Right renal cortex interstitium (tissue), 3 donors: ENCODE measurements at regions not wholly inside any gene's neighbourhood (a gene's known extent, or its start where the extent isn't known, plus 50 kb on each side); places are given as distances from the start of the nearest gene placed in this dataset.

Experiments
- DNase-seq, 3 donors: peaks; one replicate each; pipeline ENCODE4 v3.0.0-alpha.2; 2013; ENCODE audit warnings: low read depth in 3 of 3, low spot score in 2 of 3

DNA sequence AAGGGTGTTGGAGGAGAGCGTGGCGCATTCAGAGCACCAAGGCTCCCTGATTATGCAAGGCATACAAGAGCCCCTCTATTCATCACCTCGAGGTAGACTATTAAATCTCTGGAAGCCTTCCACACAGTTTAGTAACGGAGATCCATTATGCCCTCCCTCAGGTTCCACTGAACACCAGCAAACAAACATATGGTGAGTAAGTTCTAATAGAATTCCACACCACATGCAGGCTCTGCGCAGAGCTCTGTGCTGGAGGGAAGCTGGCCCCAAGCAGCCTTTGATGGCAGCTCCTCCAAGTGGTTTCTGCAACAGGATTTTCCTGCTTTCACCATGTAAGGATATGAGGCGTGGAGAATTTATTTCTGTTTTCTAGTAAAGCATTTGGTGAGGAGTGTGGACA, 238.6 kb downstream of the C1D start:
- no peak for DNase-seq

- DNase-seq = no peak
These were observed 237.3 kb downstream of the C1D start for GRCh38 chr2:67825476-67825875.

DNA sequence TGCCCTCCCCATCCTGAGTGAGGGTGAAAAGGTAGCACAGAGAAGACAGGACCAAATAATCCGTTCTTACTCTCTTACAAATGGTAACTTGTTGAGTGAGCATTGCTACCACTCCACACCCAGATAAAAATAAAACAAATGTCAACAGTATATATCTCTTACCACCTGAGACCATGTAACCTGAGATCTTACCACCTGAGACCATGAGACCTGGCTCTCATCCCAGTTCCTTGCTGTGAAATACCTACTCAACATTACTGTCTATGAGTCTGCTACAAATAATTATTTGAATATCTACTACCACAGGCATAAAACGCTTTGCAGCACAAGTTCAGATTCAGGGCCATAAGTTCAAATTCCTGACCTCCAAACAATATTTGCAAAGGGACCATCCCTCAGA, 234.7 kb downstream of the C1D start:
- DNase-seq = no peak

DNA sequence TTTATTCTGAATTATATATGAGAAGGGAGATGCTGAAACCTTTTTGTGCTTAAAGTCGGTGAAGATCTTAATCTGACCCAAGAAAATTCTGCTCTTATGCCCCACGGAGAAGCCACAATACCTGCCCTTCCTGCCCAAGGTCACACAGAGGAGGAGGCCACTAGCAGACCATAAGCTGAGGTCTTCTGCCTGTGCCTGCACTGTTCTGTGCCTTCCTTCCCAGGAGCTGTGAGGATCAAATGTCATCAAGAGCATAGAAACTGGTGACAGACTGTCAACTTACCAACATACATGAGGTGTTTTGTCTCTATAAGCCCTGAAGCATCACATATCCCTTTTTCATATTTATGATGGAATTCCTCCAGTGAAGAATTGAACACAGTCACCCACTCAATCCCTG, 233.3 kb downstream of the C1D start:
- no peak for DNase-seq

- DNase-seq = no peak
These were observed 229.2 kb downstream of the C1D start for GRCh38 chr2:67833632-67834031.

DNA sequence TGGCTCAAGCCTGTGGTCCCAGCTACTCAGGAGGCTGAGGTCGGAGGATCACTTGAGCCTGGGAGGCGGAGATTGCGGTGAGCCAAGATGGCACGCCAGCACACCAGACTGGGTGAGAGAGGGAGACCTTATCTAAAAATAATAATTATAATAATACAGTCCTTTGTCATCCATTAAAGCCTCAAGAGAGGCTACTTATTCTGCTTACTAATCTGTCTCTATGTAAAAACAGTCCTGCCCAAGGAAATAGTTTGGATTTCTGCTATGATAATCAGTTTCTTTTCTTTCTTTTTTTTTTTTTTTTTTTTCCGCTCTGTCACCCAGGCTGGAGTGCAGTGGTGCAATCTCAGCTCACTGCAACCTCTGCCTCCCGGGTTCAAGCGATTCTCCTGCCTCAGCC, 228.3 kb downstream of the C1D start:
- no peak for DNase-seq

DNA sequence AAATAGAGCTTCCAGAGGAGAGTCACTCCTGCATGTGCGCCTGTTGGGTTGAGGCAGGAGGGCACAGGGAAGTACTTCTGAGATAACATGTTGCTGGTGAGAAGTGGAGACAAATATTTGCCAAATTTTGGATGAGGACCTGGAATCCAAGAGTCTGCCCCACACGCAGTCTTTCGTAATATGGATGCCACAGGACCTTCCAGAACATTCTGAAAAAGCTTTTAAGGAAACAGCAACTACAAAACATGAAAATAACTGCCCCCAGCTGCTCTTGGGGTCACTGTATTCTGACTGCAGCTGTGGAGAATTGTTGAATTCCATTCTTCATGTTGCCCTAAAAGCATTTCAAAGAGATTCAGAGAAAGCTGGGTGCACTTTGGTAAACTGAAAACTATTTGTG, 227.5 kb downstream of the C1D start:
- DNase-seq = no peak

DNA sequence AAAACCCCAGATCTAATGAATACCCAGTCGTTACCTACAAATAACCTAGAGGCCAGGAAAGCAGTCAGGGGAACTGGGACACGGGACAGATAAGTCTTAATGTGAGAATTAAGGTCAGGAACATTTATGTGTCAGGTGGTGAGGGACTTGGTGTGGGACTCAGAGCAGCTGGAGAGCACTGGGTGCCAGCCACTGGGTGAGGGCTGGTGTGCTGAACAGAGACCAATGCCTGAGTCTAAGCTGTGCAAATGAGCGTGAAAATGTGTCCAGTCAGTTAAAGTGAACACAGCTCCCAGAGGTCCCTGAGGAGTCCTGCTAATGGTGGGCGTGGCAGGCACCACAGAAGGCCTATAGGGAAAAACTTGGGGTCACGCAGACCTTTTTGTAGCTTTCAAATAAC, 225.9 kb downstream of the C1D start:
- no peak for DNase-seq

- DNase-seq = no peak
These were observed 224.6 kb downstream of the C1D start for GRCh38 chr2:67838205-67838604.

DNA sequence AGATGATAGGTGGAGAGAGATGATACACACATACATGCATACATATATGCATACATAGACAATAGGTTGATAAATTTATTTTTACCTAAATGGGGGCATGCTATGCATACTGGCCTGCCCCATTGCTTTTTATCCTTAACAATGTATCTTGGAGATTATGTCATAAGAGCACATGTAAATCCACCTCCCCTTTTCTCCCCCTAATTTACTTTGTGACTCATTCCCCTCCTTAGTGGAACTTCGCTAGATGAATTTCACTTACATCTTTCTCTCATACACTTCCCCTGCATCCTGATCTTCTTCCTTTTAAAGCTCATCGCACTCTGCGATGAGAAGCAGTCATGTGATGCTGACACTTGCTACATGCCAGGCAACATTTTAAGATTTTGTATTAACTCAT, 223.6 kb downstream of the C1D start:
- DNase-seq = no peak

- DNase-seq = no peak
These were observed 223.1 kb downstream of the C1D start for GRCh38 chr2:67839668-67840067.

- DNase-seq = peak in 1 of 3 donors; percentile 63
These were observed 222.2 kb downstream of the C1D start for GRCh38 chr2:67840460-67841068.

- DNase-seq = no peak
These were observed 221.1 kb downstream of the C1D start for GRCh38 chr2:67841711-67842110.

DNA sequence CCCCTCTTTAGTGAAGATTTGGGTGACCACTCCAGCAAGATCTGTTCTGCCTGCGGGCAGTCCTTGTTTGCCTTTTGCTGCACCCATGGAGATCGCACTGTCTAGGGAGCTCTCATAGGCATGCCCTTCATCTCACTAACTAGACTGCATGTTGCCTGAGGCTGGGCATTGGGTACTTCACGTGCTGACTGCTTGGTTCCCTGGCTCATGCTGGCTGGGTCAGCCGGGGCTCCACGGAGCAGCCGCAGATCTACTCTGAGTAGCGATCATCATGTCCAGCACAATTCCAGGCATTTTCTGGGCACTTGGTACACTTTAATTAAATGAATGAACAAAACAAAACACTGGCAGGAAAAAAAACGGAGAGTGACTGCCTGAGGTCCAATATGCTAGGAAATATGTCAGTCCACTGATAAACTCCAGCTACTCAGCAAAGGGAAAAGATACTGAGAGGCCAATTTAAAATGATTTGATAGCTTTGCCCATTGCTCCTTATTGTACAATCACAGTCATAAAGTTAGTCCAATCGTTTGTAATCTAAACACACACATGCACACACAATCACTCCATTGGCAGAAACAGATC, 220.3 kb downstream of the C1D start:
- no peak for DNase-seq

DNA sequence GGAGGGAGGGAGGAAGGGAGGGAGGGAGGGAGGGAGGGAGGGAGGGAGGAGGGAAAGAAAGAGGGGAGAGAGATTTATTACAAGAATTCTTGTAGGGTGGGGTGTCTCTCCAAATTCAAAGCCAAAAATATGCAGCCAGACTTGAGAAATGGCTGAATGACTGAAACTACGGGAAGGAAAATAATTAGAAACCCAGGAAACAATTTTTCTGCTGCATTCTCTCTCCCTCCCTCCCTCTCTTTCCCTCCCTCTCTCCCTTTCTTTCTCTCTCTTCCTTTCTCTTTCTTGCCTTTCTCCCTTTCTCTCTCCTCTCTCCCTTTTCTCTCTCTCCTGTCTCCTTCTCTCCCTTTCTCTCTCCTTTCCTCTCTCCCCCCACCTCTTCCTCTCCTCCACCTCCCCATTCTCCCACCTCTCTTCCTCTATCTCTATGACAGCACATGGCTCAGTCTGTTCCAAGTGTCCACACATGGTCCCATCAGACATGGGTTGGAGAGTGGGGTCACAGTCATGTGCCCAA, 218.7 kb downstream of the C1D start:
- DNase-seq = no peak

GRCh38 chr2:67845621-67846369, 217.0 kb downstream of the C1D start:
- DNase-seq = no peak

DNA sequence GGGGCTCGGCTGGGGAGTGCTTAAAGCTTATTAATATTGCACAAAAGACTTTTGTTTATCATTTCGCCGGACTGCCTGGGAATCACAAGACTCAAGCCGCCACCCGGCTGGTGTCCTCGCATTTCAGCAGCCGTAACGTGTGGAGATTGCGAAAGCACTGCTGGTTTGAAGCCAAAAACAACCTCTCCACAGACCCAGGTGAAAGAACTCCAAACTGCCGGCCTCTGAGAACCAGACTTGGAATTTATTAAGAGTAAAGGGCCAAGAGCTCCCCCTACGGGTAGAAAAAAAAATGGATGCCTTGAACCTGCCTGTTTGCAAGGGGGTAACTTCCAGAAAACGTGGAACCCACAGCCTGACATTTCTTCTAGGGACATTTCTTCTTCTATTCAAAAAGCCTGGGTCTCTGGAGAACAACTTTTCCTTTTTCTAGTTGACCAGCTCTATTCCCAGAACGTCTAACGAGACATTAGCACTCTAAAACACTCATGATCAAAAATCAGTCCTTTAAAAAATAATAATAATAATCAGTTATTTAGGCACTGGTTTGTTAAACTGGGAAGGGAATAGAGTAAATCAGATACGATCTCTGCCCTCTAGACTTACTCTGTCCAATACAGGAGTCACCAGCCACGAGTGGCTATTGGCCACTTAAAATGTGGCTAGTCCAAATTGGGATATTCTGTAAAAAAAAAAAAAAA, 216.3 kb downstream of the C1D start:
- DNase-seq = peak; percentile 92 to 94 (median 93)

- no peak for DNase-seq
These were observed 214.1 kb downstream of the C1D start for GRCh38 chr2:67848551-67849285.

DNA sequence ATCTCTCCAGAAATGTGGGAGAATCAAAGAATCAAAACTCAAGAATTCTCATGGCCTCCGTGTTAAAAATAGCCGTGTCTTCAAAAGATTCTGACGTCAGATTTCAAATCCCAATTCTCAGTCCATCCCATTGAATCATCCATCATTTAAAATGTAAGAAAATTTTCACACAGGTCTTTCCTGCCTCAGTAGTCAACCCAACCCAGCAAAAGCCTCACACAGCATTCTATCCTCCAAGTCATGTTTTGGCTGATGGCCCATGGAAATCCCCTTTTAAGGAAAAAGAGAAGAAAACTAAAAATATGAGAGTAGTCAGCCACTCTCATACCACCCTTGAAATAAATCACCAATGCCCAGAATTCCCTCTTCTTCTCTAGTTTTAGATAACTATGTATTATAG, 211.8 kb downstream of the C1D start:
- DNase-seq = no peak

DNA sequence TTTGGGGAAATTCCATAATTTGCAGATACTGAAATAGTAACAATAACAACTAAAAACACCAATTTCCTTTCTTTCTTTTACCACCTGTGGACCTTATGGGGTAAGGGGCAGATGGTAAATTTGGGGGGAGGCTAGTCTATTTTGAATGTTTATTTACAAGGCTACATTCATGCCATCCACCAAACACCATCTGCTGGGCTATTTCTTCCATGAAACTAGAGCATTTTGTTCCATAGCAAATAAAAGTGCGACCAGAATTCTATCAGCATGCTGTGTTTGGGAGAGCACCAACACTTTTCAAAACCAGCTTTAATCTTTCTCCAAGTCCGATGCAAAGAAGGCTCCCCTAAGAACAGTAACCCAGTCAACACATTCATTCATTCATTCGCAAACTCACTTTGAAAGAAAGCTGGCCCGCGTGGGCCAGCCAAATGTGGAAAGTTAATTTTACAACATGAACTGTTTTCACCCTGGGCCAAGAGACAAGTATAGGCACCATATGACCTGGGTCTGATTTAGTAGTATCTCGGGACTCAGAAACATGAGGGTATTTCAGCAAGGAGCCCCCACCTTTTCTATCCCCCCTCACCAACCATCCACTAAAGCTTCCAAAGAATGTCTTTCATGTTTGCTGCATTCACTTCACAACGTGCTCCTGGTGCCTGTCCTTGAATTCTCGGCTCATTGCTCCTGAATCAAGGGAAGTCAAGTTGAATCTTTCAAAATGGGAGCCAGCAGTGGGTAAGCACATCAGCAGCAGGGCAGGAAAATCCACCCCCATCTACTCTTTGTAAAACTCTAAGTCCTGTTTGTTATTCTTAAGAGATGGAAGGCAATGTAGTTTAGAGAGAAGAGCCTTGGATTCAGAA, 210.6 kb downstream of the C1D start:
- DNase-seq = no peak
